H4 (cell line): ENCODE measurements at regions not wholly inside any gene's neighbourhood (a gene's known extent, or its start where the extent isn't known, plus 50 kb on each side); places are given as distances from the start of the nearest gene placed in this dataset.
"Not testable (repeated sequence)": the region's sequence is repeated elsewhere in the genome, so short reads cannot be mapped to it uniquely, and the experiment has no call there.

Experiments
- DNase-seq: peaks from one replicate; pipeline ENCODE4 v3.0.0-alpha.2; 2015; ENCODE audit warnings: low spot score

GRCh38 chr9:73095425-73095824 is 56.2 kb upstream of the ANXA1 start:
- no peak for DNase-seq

GRCh38 chr9:73093740-73094379 is 57.8 kb upstream of the ANXA1 start:
- DNase-seq: no peak

- DNase-seq: no peak
These were observed 58.5 kb upstream of the ANXA1 start for GRCh38 chr9:73093016-73093739.

GRCh38 chr9:73091909-73092308 is 59.8 kb upstream of the ANXA1 start:
- DNase-seq: no peak

- DNase-seq: no peak
These were observed 61.5 kb upstream of the ANXA1 start for GRCh38 chr9:73090214-73090613.

- no peak for DNase-seq
These were observed 62.2 kb upstream of the ANXA1 start for GRCh38 chr9:73089304-73089985.

- DNase-seq: not testable (repeated sequence)
These were observed 63.8 kb upstream of the ANXA1 start for GRCh38 chr9:73087876-73088275.

- DNase-seq: no peak
These were observed 68.1 kb upstream of the ANXA1 start for GRCh38 chr9:73083519-73083918.

- peak; percentile 53 for DNase-seq
These were observed 69.5 kb upstream of the ANXA1 start for GRCh38 chr9:73081979-73082657.

GRCh38 chr9:73080110-73080694 is 71.5 kb upstream of the ANXA1 start:
- DNase-seq: peak; percentile 23

- DNase-seq: no peak
These were observed 72.3 kb upstream of the ANXA1 start for GRCh38 chr9:73079326-73079725.

- DNase-seq: no peak
These were observed 74.0 kb upstream of the ANXA1 start for GRCh38 chr9:73077625-73078030.

- DNase-seq: no peak
These were observed 74.7 kb upstream of the ANXA1 start for GRCh38 chr9:73076970-73077369.

GRCh38 chr9:73074176-73074708 is 77.4 kb upstream of the ANXA1 start:
- DNase-seq: no peak

GRCh38 chr9:73073337-73074175 is 78.1 kb upstream of the ANXA1 start:
- DNase-seq: peak; percentile 30

- DNase-seq: no peak
These were observed 84.6 kb upstream of the ANXA1 start for GRCh38 chr9:73067074-73067473.

GRCh38 chr9:73065439-73065838 is 86.2 kb upstream of the ANXA1 start:
- DNase-seq: no peak

GRCh38 chr9:73064315-73064714 is 87.3 kb upstream of the ANXA1 start:
- DNase-seq: no peak

GRCh38 chr9:73061146-73061545 is 90.5 kb upstream of the ANXA1 start:
- DNase-seq: no peak

GRCh38 chr9:73059247-73059646 is 92.4 kb upstream of the ANXA1 start:
- no peak for DNase-seq

- DNase-seq: no peak
These were observed 95.4 kb upstream of the ANXA1 start for GRCh38 chr9:73056245-73056644.
